Fibroblast of the aortic adventitia (primary cell): ENCODE measurements at regions not wholly inside any gene's neighbourhood (a gene's known extent, or its start where the extent isn't known, plus 50 kb on each side); places are given as distances from the start of the nearest gene placed in this dataset.
A peak's percentile ranks its signal among the peaks of the same experiment; 100 is the strongest.
"Not testable (repeated sequence)": the region's sequence is repeated elsewhere in the genome, so short reads cannot be mapped to it uniquely, and the experiment has no call there.

Source experiments
- DNase-seq: peaks from one replicate; pipeline ENCODE4 v3.0.0-alpha.2; 2010; ENCODE audit warnings: low read depth
- H3K4me3 ChIP-seq: 2 replicates; pipeline ENCODE4 v1.5.1; 2011; ENCODE audit warnings: low read depth, mild to moderate bottlenecking, control low read depth, low read length, moderate library complexity
- TF ChIP-seq, protein P1 (sequence below): IDR thresholded peaks from 2 replicates; pipeline ENCODE4 v1.5.1; 2011; ENCODE audit warnings: mild to moderate bottlenecking, low read length, control low read depth, inconsistent platforms; ENCODE audit not compliant: insufficient read depth

DNA sequence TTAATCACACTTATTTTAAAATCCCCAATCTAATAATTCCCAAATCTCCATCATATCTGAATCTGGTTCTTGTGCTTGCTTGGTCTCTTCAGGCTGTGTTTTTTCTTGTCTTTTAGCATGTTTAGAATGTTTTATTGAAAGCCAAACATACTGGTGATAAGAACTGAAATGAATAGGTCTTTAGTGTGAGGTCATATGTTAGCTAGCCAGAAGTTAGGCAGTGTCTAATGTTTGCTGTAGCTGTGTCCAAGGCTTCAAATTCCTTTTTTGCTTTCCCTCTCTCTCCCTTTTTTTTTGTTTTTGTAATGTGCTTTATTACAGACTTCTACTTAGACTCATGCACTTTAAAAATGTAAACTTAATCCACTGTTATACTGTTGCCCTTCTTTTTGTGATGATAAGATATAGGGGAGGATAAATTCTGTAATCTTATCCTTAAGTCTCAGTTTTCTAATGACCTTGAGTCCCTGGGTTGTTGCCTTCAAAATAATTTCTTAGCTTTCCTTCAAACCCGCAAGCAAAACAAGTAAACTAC lies 725.1 kb downstream of the BRINP3 start:
- peak; percentile 61 for DNase-seq
- TF ChIP-seq, protein P1, sequence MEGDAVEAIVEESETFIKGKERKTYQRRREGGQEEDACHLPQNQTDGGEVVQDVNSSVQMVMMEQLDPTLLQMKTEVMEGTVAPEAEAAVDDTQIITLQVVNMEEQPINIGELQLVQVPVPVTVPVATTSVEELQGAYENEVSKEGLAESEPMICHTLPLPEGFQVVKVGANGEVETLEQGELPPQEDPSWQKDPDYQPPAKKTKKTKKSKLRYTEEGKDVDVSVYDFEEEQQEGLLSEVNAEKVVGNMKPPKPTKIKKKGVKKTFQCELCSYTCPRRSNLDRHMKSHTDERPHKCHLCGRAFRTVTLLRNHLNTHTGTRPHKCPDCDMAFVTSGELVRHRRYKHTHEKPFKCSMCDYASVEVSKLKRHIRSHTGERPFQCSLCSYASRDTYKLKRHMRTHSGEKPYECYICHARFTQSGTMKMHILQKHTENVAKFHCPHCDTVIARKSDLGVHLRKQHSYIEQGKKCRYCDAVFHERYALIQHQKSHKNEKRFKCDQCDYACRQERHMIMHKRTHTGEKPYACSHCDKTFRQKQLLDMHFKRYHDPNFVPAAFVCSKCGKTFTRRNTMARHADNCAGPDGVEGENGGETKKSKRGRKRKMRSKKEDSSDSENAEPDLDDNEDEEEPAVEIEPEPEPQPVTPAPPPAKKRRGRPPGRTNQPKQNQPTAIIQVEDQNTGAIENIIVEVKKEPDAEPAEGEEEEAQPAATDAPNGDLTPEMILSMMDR = no peak
- no peak overlapping the region for H3K4me3 ChIP-seq

DNA sequence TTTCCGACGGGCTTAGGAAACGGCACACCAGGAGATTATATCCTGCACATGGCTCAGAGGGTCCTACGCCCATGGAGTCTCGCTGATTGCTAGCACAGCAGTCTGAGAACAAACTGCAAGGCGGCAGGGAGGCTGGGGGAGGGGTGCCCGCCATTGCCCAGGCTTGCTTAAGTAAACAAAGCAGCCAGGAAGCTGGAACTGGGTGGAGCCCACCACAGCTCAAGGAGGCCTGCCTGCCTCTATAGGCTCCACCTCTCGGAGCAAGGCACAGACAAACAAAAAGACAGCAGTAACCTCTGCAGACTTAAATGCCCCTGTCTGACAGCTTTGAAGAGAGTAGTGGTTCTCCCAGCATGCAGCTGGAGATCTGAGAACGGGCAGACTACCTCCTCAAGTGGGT lies 722.6 kb downstream of the BRINP3 start:
- H3K4me3 ChIP-seq, DNase-seq: not testable (repeated sequence)

DNA sequence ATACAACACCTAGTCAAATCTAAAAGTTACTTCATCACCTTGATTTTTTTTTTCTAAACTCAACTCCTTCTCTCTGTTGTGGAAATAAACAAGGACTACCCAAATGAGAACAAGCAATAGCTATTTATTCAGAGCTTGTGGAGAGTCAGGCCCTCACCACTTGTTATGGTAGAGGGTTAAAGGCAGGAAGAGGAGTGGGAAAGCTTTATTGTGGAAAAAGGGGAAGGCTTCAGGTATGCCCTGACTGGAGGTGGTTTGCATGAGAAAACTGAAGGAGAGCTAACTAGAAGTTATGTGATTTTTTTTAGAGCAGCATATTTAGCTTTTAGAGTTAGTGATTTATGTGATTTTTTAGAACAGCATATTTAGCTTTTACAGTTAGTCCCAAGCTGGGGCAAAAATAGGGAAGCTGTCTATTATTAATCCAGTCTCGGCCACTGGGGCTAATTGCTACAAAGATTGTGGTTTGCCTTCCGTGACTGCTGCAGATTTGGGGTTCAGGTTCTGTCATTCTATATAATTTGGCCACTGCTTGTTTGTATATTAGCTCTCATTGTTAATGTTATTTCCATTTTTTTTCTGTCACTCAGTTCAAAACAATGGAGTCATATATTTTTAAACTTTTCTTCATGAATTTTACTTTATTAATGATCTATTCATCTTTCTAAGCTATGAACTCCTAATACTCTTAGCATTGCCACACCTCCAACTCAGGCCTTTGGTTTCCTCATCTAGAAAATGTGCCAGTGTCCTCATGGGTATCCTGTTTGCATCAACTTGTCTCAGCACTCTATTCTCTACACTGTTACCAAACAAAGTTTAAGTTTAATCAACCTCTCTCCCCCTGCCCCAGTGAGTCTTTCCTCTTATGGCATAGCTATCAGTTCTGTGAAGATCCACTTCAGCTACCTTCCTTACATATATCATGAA lies 713.0 kb downstream of the BRINP3 start:
- TF ChIP-seq, protein P1 = no peak

DNA sequence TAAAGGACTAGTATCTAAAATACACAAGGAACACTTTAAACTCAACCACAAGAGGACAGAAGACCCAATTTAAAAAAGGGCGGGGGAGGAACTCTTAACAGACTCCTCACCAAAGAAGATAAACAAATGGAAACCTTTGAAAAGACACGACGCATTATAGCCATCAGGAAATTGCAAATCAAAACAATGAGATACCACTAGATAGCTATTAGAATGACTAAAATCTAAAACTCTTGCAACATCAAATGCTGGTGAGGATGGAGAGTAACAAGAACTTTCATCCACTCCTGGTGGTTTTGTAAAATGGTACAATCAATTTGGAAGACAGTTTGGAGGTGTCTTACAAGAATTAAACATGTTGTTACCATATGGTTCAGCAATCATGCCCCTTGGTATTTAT lies 708.2 kb downstream of the BRINP3 start:
- DNase-seq = peak; percentile 3
- TF ChIP-seq, protein P1 = no peak
- H3K4me3 ChIP-seq = no peak overlapping the region

More for the DNA sequence above, 713.0 kb downstream of the BRINP3 start:
- H3K4me3 ChIP-seq = no peak overlapping the region
- no peak for DNase-seq

DNA sequence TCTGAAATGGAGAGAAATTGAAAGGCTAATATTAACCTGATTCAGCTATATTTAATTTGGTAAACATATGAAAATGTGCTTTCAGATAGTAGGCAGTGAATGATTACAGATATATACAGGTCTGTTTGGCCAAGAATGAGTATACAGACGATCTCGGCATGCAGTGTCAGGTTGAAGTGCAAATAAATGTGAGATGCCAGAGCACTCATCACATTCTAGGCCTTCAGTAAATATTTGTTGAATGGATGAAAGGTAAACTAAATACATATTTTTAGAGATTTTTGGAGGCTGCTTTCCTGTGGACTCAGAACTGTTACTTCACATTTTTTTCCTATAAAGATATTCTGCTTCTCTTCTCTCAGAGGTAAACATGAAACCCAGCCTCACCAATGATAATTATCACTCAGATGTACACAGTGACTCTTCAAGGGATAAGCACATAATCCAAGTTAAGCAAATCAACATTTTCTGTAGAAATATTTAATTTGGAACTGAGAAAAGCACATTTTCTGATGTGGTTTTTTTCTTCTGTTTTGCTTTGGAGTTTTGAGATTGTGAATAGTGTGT lies 702.9 kb downstream of the BRINP3 start:
- H3K4me3 ChIP-seq = no peak overlapping the region
- TF ChIP-seq, protein P1 = no peak
- no peak for DNase-seq

DNA sequence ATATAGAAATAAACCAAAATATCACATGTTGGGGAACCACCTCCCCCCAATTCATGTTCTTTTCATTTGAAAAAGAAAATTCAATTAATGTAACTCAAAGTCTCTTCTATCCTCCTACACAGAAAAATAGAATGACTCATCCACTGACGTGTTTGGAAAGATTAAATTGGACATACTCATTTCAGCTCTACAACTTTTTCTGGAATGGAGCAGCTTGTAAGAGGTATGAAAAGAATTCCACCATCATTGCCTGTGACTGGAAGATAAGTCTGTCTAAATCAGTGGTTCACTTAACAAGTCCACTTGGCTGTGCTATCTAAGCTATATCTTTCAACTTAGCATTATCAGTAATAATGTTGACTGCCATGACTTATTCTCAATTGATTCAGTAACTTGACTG lies 702.3 kb downstream of the BRINP3 start:
- TF ChIP-seq, protein P1 = no peak
- no peak overlapping the region for H3K4me3 ChIP-seq
- peak; percentile 84 for DNase-seq

DNA sequence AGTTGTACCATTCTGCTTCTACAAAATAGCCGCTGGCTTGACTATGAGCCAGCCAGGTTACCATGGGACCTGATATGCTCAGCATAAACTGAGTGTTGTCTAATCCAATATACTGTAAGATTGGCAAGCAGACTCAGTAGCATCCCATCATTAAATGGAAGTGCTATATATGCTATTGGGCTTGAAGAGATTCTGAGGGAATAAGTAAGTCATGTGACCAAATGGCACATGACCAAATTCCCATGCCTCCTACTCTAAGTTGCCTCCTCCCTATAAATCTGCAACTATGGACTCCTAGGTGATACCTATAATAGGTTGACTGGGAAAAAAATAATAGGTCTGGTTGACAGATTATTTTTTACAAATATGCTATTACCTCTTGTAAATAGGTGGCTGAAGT lies 698.6 kb downstream of the BRINP3 start:
- no peak for DNase-seq
- no peak overlapping the region for H3K4me3 ChIP-seq
- TF ChIP-seq, protein P1 = no peak
